ENCODE measurements at regions not wholly inside any gene's neighbourhood (a gene's known extent, or its start where the extent isn't known, plus 50 kb on each side); places are given as distances from the start of the nearest gene placed in this dataset.
"Not testable (repeated sequence)": the region's sequence is repeated elsewhere in the genome, so short reads cannot be mapped to it uniquely, and the experiment has no call there.

DNA sequence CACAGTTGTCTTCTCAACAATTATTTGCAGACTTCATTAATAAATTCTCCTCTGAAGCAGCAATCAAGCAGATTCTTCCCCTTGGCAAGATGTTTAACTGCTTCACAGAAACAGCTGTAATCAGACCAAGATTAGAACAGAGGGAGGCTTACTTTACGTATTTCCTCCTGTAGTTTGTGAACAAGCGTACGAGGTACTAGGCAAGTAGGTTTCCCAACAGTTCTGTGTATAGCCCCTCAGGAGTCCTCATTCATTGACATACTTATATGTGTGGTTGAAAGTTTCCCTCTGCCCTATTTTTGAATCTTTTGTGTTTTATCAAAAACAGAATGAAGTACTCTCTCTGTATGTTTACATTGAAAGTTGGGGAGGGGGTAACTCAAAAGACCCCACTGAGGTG is 128.0 kb downstream of the SPATA31D1 start:
- DNase-seq (ENCODE audit: low read depth in 2 of 2): no peak

DNA sequence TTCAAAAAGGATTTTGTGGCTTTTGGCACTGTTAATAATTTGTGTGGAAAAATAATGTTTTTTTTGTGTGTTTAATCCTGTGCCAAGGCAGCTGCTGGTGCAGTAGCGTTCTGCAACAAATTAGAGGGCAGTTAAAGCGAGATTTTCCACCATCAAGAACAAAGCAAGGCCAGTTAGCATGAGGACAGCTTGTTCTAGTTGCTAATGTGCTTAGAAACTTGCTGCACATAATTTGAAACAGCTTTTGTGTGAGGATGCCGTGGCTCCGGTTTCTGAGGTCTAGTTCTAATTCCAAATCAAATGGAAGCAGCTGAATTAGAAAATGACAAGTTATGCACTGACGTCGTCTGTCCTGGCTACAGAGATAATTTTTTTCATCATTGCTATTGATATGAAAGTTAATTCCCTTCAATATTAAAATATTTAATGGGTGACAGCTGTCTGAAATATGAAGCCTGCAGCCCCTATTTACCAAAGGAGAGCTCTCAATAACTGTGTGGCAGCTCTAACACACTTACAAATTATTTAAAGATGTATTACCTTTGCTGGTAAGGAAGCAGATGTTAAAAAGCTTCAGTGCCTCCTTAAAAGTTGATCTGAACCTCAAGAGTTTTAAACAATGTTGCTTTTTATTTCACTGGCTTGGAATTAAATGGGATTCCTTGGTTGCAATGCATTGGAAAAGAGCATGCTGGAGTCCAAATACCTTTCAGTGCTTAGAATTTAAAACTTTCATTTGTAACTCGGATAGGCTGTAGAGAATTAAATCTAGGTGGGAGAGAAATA is 128.6 kb downstream of the SPATA31D1 start:
- DNase-seq (ENCODE audit: low read depth in 2 of 2): peak in 1 of 2 donors; percentile 39

DNA sequence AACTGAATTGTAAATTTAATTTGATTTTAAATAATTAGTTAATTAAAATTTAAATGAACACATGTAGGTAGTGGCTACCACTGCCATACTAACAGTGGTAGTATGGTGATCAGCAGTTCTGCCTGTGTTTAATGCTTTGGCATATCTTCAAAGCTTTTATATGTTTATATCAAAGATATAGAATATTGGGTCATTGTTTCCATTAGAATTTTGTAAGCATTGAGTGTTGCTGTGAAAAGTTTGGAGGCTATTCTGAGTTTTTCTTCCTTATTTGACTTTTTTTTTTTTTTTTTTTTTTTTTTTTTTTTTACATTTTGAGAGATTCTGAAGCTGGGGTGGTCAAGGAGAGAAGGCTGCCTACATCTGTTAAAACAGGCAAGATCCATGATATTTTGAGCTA is 134.2 kb downstream of the SPATA31D1 start:
- DNase-seq (ENCODE audit: low read depth in 2 of 2): no peak

DNA sequence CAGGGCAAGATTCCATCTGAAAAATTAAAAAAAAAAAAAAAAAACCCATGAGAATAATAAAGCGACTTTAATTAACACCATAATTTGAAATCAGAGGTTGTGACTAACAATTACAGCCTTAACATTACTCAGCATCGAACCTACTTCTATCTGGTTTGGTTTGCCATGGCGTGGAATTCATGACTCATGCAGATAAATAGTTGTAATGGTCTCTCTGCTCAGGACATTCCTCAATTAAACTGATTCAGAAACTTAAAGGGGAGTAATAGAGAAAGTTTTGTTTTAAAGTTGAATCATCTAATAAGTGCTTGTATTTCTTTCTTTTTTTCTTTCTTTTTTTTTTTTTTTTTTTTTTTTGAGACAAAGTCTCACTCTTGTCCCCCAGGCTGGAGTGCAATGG is 135.5 kb downstream of the SPATA31D1 start:
- no peak for DNase-seq (ENCODE audit: low read depth in 2 of 2)

DNA sequence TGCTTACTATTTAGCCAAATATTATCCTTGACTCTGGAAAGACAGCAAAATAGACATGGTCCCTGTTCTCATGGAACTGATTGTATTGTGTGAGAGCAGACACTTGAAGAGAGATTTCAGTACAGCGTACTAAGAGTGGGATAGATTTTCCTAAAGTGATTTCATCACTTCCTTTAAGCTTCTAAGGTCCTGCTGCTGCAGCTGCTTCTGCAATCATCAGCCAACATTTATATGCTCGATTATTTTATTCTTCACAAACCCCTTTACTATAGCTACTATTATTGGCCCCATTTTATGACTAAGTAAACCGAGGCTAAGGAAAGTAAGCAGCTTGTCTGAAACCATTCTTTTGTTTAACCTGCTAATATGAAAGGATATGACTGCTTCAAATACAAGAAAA is 137.7 kb downstream of the SPATA31D1 start:
- no peak for DNase-seq (ENCODE audit: low read depth in 2 of 2)

DNA sequence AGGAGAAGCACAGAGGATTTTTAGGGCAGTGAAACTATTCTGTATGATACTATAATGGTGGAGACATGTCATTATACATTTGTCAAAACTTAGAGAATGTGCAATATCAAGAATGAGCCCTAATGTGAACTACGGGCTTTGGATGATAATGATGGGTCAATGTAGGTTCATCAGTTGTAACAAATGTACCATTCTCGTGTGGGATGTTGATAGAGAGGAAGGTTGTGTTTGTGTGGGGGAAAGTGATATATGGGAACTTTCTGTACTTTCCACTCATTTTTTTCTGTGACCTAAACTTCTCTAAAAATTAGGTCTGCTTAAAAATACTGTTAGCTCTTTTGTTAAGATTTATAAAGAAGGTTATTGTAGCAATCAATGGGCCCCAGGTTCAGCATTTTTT is 138.9 kb downstream of the SPATA31D1 start:
- DNase-seq (ENCODE audit: low read depth in 2 of 2): no peak

DNA sequence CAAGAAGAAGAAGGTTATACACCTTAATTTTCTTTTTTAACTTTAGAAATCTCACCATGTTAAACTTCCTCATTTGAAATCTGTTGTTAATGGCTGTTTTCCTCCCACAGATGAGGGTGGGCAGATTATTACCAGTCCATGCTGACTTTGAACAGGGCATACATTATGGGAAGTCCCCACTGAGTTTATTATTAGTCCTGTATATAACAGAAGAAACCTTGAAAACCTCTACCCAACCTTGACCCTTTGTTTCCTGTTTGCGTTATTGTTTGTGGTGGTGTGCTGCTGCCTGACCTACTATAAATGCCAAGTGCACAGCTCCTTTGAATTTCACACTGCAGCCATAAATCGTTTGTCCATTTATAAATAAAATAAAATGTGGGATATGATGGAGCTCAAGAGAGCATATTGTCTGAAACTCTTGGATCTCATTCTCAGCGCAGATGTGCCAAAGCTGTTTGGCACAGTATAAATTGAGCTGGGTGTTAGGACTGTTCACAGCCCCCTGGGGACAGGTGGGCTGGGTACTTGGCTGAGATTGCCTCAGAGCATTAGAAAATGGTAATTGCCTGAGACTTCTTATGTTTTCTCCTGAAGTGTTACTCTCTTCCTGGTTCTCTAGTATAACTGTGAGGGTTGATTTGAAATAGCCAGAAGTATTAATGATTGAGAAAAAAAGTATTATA is 139.6 kb downstream of the SPATA31D1 start:
- DNase-seq (ENCODE audit: low read depth in 2 of 2): no peak

DNA sequence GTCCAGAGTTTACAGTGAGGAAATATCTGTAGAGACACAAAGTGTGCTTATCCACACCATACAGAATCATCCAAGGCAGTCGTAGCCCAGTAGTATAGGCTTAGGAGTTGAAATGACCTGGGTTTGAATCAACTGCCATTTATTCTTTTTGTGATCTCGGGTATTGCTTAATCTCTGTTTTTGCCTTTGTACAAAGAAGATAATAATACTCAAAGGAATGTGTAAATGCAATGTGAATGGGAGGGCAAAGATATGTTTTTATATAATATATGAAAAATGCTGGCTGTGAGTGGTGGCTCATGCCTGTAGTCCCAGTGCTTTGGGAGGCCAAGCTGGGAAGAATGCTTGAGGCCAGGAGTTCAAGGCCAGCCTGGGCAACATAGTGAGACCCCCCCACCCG is 141.1 kb downstream of the SPATA31D1 start:
- DNase-seq (ENCODE audit: low read depth in 2 of 2): no peak

DNA sequence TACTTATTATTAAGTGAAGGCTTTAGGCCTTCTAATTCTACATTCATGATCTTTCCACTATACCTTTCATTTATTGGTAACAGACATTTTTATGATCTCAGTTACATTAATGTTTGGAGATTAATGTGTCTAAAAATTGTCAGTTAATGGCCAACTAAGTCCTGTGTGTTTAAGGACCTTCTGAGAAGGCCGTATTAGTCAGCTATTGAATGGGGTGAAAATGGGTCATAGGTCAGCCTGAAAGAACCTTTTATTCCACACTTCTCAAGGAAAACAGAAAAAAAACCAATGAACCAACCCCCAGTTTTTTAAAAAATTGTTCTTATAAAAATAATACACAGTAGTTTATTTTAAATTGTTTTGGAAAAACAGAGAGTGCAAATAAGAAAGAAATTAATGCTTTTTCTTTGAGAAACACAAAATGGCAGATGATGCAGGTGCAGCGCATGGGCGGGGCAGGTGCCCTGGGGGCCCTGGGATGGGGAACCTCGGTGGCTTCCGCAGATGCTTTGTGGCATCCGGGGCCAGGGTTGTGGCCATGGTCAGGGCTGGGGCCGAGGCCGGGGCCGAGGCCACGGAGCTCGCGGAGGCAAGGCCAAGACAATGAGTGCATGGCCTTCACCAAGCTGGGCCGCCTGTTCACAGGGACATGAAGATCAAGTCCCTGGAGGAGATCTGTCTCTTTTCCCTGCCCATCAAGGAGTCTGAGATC is 141.9 kb downstream of the SPATA31D1 start:
- DNase-seq (ENCODE audit: low read depth in 2 of 2): no peak

DNA sequence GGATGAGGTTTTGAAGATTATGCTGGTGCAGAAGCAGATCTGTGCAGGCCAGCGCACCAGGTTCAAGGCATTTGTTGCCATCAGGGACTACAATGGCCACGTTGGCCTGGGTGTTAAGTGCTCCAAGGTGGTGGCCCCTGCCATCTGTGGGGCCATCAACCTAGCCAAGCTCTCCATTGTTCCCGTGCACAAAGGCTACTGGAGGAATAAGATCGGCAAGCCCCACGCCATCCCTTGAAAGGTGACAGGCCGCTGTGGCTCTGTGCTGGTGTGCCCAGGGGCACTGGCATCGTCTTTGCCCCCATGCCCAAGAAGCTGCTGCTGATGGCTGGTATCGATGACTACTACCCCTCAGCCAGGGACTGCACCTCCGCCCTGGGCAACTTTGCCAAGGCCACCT is 142.5 kb downstream of the SPATA31D1 start:
- DNase-seq (ENCODE audit: low read depth in 2 of 2): no peak

DNA sequence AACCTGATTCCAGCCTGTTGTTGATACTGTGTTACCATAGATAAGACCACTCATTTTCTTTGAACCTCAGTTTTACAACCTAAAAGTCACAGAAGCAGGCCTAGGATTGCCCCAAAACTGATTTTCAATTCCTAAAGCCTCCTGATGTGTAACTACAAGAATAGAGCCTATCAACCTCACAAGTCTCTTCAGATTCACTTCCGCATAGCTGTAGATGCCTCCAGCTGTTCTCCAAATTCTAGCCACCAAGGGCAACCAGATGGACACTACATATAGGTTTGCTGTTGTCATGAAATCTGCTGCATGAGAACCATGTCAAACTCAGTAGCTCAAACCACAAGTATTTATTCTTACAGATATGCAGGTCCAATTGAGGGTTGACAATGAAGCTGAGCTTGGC is 143.5 kb downstream of the SPATA31D1 start:
- DNase-seq (ENCODE audit: low read depth in 2 of 2): no peak

DNA sequence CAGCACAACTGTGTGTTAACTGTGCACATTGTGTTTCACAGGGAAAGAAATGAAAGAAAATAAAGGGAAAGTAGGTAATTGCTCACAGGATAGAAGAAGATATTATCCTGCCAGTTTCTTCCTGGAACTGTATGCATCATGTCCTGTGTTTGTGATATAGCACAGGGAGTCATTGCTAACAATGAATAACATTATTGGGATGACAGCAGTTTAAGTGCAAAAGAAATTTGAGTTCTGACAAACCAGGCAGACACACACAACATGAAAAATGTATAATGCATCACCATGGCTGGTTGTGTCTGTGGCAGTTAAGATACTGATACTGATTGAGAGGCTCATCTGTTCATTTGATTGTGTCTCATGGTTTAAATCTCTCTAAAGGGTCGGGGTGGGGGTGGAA is 145.4 kb downstream of the SPATA31D1 start:
- DNase-seq (ENCODE audit: low read depth in 2 of 2): peak in 1 of 2 donors; percentile 55

DNA sequence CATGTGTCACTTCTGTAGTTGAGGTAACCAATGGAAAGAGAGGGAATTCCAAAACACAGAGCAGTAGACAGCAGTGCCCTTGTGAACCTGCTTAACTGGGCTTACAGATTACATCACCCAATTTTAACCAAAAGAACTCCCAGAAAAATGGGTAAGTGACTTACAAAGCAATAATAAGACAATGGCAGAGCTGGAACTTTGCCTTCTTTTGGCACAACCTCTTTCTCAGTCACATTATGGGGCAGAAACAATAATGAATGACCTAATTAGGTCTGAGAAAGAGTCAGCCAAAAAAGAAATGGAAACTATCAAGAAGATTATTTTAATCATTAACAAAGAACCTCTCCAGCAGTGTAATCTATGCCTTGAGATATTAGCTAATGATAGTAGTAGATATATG is 146.5 kb downstream of the SPATA31D1 start:
- DNase-seq (ENCODE audit: low read depth in 2 of 2): no peak

DNA sequence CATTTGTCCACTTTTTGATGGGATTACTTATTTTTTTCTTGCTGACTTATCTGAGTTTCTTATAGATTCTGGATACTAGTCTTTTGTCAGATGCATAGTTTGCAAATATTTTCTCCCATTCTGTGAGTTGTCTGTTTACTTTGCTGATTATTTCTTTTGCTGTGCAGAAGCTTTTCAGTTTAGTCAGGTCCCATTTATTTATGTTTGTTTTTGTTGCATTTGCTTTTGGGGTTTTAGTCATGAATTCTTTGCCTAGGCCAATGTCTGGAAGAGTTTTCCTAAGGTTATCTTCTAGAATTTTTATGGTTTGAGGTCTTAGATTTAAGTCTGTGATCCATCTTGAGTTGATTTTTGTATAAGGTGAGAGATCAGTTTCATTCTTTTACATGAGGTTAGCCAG is 149.5 kb downstream of the SPATA31D1 start:
- not testable (repeated sequence) for DNase-seq (ENCODE audit: low read depth in 2 of 2)

DNA sequence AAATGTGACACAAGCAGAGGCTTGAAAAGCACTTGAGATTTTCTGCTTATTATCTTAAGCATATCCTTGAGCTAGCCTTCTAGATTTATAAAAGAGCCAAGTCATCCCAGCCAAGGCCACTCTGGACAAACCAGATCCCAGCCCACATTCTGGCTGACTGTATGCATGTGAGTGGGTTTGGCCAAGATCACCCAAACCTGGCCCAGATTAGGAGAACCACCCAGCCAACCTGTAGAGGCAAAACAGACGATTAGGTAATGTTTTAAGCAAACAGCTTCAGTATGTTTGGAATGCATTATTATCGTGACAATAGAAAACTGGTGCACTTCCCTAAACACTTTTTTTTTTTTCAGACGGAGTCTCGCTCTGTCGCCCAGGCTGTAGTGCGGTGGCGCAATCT is 151.9 kb downstream of the SPATA31D1 start:
- no peak for DNase-seq (ENCODE audit: low read depth in 2 of 2)

DNA sequence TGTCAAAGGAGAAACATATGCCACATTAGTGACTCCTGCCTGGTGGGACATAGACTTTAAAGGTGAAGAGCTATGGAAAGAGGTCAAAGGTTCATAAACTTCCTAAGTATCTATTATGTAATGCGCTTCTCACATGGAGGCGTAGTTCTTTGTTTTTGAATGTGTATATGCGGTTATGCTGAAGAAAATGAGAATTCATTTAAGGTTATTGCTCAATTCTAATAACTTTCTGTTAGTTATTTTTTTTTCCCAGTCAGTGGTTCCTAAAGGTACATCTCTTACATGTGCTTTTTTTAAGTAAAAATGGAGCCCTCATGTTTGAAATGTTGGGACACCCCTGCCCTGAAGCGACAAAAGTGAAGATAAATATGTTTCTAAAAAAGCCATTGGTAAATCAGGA is 156.2 kb downstream of the SPATA31D1 start:
- DNase-seq (ENCODE audit: low read depth in 2 of 2): no peak

DNA sequence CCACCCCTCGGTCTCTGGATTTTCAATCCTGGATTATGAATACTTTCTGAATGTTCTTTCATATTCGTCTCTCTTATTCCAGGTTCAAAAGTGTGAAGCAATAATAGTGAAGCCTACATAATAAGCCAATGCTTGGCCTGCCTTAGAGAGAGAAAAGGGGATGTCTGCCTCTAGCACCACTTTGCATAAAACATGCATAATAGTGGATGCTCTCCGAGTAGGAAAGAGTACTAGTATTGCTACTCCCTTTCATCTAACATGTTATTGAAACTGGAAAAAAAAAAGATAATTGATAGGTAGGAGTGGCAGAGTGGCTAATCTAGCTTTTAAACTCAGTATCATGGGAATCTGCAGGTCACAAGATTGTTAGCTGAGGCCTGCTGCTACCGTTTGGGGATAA is 158.1 kb downstream of the SPATA31D1 start:
- no peak for DNase-seq (ENCODE audit: low read depth in 2 of 2)

DNA sequence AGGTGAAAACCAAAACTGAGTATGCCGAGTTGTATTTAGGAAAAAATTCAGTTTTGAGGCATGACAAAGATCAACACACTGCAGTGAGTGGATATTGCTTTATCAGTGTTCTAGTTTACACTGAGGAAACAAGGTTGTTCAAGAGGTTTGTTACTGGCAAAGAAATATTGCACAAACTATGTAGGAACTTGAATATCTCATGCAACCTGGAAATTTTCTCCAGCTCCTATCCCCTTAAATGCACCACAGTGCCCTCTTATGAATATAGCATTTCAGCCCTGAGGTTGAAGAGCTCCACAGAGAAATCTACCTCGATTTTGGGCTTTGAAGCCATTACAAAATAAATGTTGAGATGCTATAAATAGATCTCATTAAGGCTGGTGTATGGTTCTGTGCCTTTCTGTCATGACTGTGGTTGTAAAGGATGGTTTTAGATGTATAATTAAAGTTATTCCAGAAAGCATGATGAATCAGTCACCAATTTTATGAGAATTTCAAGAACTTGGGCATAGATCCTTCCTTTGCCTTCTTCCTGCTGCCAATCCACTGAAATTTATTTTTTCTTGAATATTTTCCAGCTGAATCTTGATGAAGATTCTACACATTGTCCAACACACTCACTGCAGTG is 159.3 kb downstream of the SPATA31D1 start:
- no peak for DNase-seq (ENCODE audit: low read depth in 2 of 2)

DNA sequence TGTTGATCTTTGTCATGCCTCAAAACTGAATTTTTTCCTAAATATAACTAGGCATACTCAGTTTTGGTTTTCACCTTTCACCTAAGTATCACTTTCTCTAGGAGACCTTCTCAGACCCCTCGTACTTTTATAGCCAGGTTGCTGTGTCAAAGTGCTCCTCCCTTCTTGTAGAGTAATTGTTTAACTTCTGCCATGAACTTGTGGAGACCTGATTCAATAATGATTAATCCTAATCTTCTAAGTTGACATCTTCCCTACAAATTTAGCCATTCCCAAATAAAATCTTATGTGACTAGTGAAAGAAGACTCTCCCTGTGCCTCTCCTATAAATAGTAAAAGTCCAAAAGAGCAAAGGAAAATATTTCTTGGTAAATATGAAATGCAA is 159.8 kb downstream of the SPATA31D1 start:
- DNase-seq (ENCODE audit: low read depth in 2 of 2): no peak

DNA sequence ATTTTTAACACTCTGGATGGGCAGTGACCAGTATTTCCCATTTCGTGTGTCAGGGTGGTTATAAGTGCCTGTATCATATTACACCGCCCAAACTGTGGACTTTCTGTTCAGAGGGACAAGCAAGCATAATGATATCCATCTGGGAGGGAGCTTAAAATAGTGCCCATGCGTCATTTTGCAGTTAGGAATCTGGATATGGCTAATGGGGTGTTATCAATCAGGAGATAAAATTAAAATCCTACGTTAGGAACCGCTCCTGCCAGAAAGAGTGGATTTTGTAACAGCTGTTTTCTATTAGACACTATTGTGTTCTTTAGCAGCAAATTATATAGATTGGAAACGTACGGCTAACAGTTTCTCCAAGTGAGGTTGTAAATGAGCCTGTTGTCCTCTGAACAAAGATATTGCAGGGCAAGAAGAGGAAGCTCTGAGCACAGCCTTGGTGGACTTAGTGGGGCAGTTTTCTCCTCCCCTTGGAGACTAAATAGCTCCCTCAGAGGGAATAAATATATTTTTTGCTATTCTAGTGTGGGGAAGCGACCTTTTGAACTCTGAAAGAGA is 160.4 kb downstream of the SPATA31D1 start:
- DNase-seq (ENCODE audit: low read depth in 2 of 2): no peak

DNA sequence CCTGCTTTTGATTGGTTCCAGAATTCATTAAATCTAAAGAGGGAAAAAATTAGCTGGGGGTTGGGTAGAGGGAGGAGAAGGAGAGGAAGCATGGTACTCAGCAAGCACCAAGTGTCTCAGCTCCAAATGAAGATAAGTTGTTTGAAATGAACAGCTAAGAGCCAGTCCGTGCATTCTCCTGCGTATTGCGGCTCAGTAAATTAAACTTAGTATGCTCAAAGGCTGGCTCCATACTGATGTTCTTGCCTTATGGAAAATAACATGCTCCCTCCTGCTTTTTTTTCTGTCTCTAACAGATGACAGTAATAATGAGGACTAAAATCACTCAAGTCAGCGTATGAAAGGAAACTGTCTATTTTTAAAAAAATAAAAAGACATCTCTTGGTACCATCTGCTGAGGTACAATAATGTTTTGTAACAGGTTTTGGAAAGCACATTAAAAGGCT is 161.0 kb downstream of the SPATA31D1 start:
- no peak for DNase-seq (ENCODE audit: low read depth in 2 of 2)

DNA sequence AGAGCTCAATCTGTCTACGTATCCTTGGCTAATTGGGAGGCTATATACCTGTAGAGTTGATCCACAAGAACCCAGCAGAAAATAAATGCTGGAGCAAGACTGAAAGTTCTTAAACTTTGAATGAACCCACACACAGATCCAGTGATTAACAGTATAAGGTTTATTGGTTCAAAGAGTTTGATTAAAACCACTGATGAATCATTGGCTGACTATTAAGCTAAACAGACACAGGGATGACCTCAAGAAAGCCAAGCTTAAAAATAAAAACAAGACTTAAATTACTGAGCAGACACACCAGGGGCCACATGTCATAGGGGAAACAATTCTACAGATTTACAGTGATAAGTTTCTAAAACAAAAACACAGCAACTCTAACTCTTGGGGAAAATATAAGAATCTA is 163.6 kb downstream of the SPATA31D1 start:
- DNase-seq (ENCODE audit: low read depth in 2 of 2): no peak

Measured in lung microvascular endothelial cell (primary cell).